ENCODE measurements at regions not wholly inside any gene's neighbourhood (a gene's known extent, or its start where the extent isn't known, plus 50 kb on each side); places are given as distances from the start of the nearest gene placed in this dataset.

- TF ChIP-seq, protein P1, sequence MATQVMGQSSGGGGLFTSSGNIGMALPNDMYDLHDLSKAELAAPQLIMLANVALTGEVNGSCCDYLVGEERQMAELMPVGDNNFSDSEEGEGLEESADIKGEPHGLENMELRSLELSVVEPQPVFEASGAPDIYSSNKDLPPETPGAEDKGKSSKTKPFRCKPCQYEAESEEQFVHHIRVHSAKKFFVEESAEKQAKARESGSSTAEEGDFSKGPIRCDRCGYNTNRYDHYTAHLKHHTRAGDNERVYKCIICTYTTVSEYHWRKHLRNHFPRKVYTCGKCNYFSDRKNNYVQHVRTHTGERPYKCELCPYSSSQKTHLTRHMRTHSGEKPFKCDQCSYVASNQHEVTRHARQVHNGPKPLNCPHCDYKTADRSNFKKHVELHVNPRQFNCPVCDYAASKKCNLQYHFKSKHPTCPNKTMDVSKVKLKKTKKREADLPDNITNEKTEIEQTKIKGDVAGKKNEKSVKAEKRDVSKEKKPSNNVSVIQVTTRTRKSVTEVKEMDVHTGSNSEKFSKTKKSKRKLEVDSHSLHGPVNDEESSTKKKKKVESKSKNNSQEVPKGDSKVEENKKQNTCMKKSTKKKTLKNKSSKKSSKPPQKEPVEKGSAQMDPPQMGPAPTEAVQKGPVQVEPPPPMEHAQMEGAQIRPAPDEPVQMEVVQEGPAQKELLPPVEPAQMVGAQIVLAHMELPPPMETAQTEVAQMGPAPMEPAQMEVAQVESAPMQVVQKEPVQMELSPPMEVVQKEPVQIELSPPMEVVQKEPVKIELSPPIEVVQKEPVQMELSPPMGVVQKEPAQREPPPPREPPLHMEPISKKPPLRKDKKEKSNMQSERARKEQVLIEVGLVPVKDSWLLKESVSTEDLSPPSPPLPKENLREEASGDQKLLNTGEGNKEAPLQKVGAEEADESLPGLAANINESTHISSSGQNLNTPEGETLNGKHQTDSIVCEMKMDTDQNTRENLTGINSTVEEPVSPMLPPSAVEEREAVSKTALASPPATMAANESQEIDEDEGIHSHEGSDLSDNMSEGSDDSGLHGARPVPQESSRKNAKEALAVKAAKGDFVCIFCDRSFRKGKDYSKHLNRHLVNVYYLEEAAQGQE (IDR thresholded peaks at IDR 0.05; ENCODE audit: insufficient replicate concordance, low read depth) = no peak
- TF ChIP-seq GABPA (IDR thresholded peaks at IDR 0.05; ENCODE audit: low read depth) = no peak
- no peak for TF ChIP-seq CTCF (IDR thresholded peaks at IDR 0.05; ENCODE audit: insufficient read depth, low read length)
- no peak for TF ChIP-seq POLR2AphosphoS5 (IDR thresholded peaks at IDR 0.05; ENCODE audit: low read depth)
- no peak for TF ChIP-seq SPI1 (IDR thresholded peaks at IDR 0.05; ENCODE audit: borderline replicate concordance, low read depth)
- no peak overlapping the region for H3K27ac ChIP-seq (replicated peaks)
- no peak overlapping the region for H3K4me3 ChIP-seq (replicated peaks; ENCODE audit: insufficient read depth, low read length)
- no peaks in the 10 kb centered on the region for H3K27me3 ChIP-seq (ENCODE audit: insufficient read depth, poor library complexity, severe bottlenecking)
- DNase-seq (ENCODE audit: low read depth in 1 of 2, low spot score in 1 of 2) = no peak
Measured at GRCh38 chr6:80939480-80939879, 813.0 kb downstream of the TENT5A start.

GRCh38 chr6:80938131-80938530 lies 814.4 kb downstream of the TENT5A start:
- H3K27ac ChIP-seq (replicated peaks) = no peak overlapping the region
- TF ChIP-seq SPI1 (IDR thresholded peaks at IDR 0.05; ENCODE audit: borderline replicate concordance, low read depth) (no peak), GABPA (IDR thresholded peaks at IDR 0.05; ENCODE audit: low read depth) (no peak), POLR2AphosphoS5 (IDR thresholded peaks at IDR 0.05; ENCODE audit: low read depth) (no peak), CTCF (IDR thresholded peaks at IDR 0.05; ENCODE audit: insufficient read depth, low read length) (no peak)
- TF ChIP-seq, protein P1 (IDR thresholded peaks at IDR 0.05; ENCODE audit: insufficient replicate concordance, low read depth) = no peak
- H3K4me3 ChIP-seq (replicated peaks; ENCODE audit: insufficient read depth, low read length) = no peak overlapping the region
- H3K27me3 ChIP-seq (ENCODE audit: insufficient read depth, poor library complexity, severe bottlenecking) = no peaks in the 10 kb centered on the region
- no peak for DNase-seq (ENCODE audit: low read depth in 1 of 2, low spot score in 1 of 2)

- TF ChIP-seq, protein P1 (IDR thresholded peaks at IDR 0.05; ENCODE audit: insufficient replicate concordance, low read depth) = no peak
- no peak for TF ChIP-seq SPI1 (IDR thresholded peaks at IDR 0.05; ENCODE audit: borderline replicate concordance, low read depth)
- no peak for TF ChIP-seq GABPA (IDR thresholded peaks at IDR 0.05; ENCODE audit: low read depth)
- TF ChIP-seq POLR2AphosphoS5 (IDR thresholded peaks at IDR 0.05; ENCODE audit: low read depth) = no peak
- TF ChIP-seq CTCF (IDR thresholded peaks at IDR 0.05; ENCODE audit: insufficient read depth, low read length) = no peak
- DNase-seq (ENCODE audit: low read depth in 1 of 2, low spot score in 1 of 2) = no peak
- H3K4me3 ChIP-seq (replicated peaks; ENCODE audit: insufficient read depth, low read length) = no peak overlapping the region
- H3K27me3 ChIP-seq (ENCODE audit: insufficient read depth, poor library complexity, severe bottlenecking) = no peaks in the 10 kb centered on the region
- H3K27ac ChIP-seq (replicated peaks) = no peak overlapping the region
Measured at GRCh38 chr6:80932359-80932758, 820.1 kb downstream of the TENT5A start.

Measured in HL-60 (cell line).